Testis (tissue), 2 donors: ENCODE measurements at regions not wholly inside any gene's neighbourhood (a gene's known extent, or its start where the extent isn't known, plus 50 kb on each side); places are given as distances from the start of the nearest gene placed in this dataset.

Experiments used
- DNase-seq: peaks from one replicate; pipeline ENCODE4 v3.0.0-alpha.2; 2019
- H3K27ac ChIP-seq, 2 donors: fragments of 200-600 bp; sonication (generic); one replicate each; pipeline ENCODE4 v1.5.1; 2019
- H3K27me3 ChIP-seq: fragments of 200-600 bp; sonication (generic); one replicate; pipeline ENCODE4 v1.5.1; 2019
- H3K36me3 ChIP-seq: fragments of 200-600 bp; sonication (generic); one replicate; pipeline ENCODE4 v1.5.1; 2017; ENCODE audit warnings: low read depth; ENCODE audit errors: missing control alignments
- H3K4me1 ChIP-seq: fragments of 200-600 bp; sonication (generic); one replicate; pipeline ENCODE4 v1.5.1; 2019
- H3K4me3 ChIP-seq, 2 donors: fragments of 200-600 bp; sonication (generic); one replicate each; pipeline ENCODE4 v1.5.1; 2017 to 2019
- H3K9me3 ChIP-seq: fragments of 200-600 bp; sonication (generic); one replicate; pipeline ENCODE4 v1.5.1; 2017
- POLR2A ChIP-seq: fragments of 450-650 bp; IDR thresholded peaks from one replicate; pipeline ENCODE4 v1.6.1; 2017; ENCODE audit warnings: antibody characterized with exemption, mild to moderate bottlenecking, moderate library complexity
- WGBS, 2 donors: methylation state at CpG; one replicate each; pipeline ENCODE4 v1.1.5; 2018; 5-methylcytosine and 5-hydroxymethylcytosine counted together
- intact Hi-C: fragments of 100-400 bp; cut with DNase I; formaldehyde crosslinking; loops from one replicate; pipeline ENCODE4 v1.15.1; 2023; ENCODE audit warnings: low total_unique reads
- TF ChIP-seq, protein P1 (sequence below), 3 experiments: fragments of 450-650 bp in 2 of 3; fragments of 200-600 bp in 1 of 3; sonication (generic) in 1 of 3; IDR thresholded peaks; one replicate each; pipeline ENCODE4 v1.5.1; 2016 to 2019; ENCODE audit warnings: antibody characterized with exemption in 3 of 3, mild to moderate bottlenecking in 2 of 3, moderate library complexity in 1 of 3

DNA sequence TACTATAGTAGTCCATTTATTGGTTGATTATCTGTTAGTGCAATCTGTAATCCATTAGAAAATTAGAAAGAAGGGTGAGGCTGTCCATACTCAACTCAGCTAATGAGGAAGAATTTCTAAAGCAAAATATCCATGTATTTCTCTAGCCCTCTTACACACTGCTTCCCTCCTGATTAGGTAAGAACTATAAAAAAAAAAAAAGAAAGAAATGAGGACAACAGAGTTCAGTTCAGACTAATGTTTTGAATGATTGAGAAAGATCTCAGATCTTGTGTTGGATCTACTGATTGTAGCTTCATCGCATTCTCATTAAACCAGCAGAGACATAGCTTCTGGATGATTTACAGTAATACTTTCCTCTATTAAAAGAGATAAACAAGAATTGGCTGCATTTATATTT is 233.3 kb downstream of the KLF5 start:
- intact Hi-C loops, result no loop called here
- H3K9me3 ChIP-seq, result no peaks in the 10 kb centered on the region
- no peak overlapping the region for H3K27ac ChIP-seq
- no peak for DNase-seq
- H3K36me3 ChIP-seq, result no peaks in the 10 kb centered on the region
- TF ChIP-seq, protein P1, sequence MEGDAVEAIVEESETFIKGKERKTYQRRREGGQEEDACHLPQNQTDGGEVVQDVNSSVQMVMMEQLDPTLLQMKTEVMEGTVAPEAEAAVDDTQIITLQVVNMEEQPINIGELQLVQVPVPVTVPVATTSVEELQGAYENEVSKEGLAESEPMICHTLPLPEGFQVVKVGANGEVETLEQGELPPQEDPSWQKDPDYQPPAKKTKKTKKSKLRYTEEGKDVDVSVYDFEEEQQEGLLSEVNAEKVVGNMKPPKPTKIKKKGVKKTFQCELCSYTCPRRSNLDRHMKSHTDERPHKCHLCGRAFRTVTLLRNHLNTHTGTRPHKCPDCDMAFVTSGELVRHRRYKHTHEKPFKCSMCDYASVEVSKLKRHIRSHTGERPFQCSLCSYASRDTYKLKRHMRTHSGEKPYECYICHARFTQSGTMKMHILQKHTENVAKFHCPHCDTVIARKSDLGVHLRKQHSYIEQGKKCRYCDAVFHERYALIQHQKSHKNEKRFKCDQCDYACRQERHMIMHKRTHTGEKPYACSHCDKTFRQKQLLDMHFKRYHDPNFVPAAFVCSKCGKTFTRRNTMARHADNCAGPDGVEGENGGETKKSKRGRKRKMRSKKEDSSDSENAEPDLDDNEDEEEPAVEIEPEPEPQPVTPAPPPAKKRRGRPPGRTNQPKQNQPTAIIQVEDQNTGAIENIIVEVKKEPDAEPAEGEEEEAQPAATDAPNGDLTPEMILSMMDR (IDR thresholded peaks at IDR 0.05), result no peak
- no peak overlapping the region for H3K4me3 ChIP-seq
- WGBS, 2 donors, result 90 to 95% methylated on average over 1 of the region's 1 CpG
- H3K4me1 ChIP-seq, result no peaks in the 10 kb centered on the region
- no peaks in the 10 kb centered on the region for H3K27me3 ChIP-seq

DNA sequence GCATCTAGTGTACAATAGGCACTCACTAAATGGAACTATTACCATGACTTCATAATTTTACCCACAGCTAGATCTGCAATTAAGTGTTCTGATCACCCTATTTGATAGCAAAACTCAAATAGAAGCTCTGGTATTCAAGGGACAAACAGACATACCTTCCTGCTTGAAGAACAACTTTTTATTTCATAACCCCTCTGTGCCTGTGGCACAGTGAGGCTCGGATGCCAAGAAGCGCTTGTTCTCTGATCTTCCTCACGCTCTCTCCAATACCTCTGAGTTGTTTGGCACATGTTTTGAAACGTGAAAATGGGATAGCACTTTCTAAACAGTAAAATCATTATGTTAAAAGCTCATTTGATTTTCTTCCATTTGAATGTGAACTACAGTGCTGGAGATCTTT is 232.0 kb downstream of the KLF5 start:
- TF ChIP-seq, protein P1 (IDR thresholded peaks at IDR 0.05), result no peak
- no peak for TF ChIP-seq POLR2A
- no peaks in the 10 kb centered on the region for H3K9me3 ChIP-seq
- WGBS, 2 donors, result 74 to 76% methylated on average over 4 of the region's 4 CpGs

DNA sequence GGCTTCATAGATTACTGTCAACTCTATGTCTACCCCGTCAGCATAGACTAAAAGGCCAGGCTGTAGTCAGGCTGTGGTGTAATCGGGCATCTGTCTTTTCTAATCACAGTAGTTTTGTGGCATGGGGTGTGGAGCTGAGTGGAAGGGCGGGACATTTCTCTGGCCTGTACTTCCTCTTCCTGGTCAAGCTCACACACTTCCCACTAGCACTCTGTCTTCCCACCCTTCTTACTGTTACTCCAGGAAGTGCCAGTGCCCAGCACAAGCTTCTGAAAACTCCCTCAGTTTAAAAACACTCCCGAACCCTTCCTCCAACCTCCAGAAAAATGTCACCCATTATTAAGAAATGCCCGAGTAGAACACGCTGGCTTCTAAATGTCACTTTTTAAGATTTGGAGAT is 229.8 kb downstream of the KLF5 start:
- Histone ChIP-seq H3K4me3 (no peak overlapping the region), H3K4me1 (no peaks in the 10 kb centered on the region), H3K27me3 (no peaks in the 10 kb centered on the region), H3K36me3 (no peaks in the 10 kb centered on the region), H3K27ac (no peak overlapping the region), H3K9me3 (no peaks in the 10 kb centered on the region)
- no peak for DNase-seq
- 88 to 94% methylated on average over 6 of the region's 6 CpGs for WGBS, 2 donors
- TF ChIP-seq, protein P1 (IDR thresholded peaks at IDR 0.05), result no peak
- TF ChIP-seq POLR2A, result no peak
- intact Hi-C loops, result no loop called here

More for the DNA sequence above, 232.0 kb downstream of the KLF5 start:
- H3K27me3 ChIP-seq, result no peaks in the 10 kb centered on the region
- intact Hi-C loops, result no loop called here
- no peak overlapping the region for H3K27ac ChIP-seq
- no peak for DNase-seq
- no peak overlapping the region for H3K4me3 ChIP-seq
- H3K4me1 ChIP-seq, result no peaks in the 10 kb centered on the region
- no peaks in the 10 kb centered on the region for H3K36me3 ChIP-seq

DNA sequence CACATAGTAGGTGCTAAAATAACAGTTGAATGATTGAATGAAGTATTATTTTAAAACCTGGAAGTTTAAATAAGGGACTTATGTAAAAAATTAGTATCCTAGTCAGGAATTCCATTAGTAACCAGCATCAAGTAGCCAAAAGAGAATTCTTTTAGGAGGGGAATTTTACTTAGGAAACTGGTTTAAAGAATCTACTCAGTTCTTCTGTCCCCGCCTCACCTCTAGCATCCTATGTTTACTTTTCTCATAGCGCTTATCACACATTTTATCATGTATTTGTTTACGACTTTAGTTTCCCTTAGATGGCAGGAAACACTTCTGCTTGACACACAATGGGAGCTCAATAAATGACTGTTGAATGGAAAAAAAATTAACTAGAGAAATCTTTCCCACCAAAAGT is 229.0 kb downstream of the KLF5 start:
- Histone ChIP-seq H3K27ac (no peak overlapping the region), H3K9me3 (no peaks in the 10 kb centered on the region), H3K27me3 (no peaks in the 10 kb centered on the region), H3K4me1 (no peaks in the 10 kb centered on the region), H3K4me3 (no peak overlapping the region), H3K36me3 (no peaks in the 10 kb centered on the region)
- no peak for TF ChIP-seq POLR2A
- TF ChIP-seq, protein P1 (IDR thresholded peaks at IDR 0.05), result no peak
- WGBS, 2 donors, result 91% methylated on average over 3 of the region's 3 CpGs
- intact Hi-C loops, result no loop called here
- DNase-seq, result no peak

DNA sequence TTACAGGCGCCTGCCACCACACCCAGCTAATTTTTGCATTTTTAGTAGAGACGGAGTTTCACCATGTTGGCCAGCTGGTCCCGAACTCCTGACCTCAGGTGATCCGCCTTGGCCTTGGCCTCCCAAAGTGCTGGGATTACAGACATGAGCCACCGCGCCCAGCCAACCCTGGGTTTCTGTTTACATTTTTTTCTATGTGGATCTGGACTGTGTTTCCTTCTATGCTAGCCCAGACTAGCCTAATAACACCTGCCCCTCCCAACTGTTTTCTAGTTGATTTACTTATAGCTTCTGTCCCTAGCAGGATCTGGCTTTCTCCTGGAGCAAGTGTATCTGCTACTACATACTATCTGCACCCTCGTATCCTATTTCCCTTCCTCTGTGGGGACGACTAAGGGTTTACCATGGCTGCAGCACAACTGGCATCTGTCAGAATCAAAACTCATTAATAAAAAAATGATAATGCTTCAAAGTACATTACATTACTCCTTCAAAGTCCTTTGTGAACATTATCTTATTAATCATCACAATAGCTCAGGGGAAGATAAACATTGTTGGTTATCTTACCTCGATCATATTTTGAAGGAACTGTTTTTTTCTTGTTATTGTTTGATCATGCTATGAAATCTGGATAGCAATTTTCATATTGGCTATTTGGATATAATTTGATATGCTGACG is 228.3 kb downstream of the KLF5 start:
- WGBS, 2 donors, result 91 to 93% methylated on average over 10 of the region's 10 CpGs
- no peak for DNase-seq
- Histone ChIP-seq H3K27ac (no peak overlapping the region), H3K36me3 (no peaks in the 10 kb centered on the region), H3K27me3 (no peaks in the 10 kb centered on the region), H3K4me3 (no peak overlapping the region), H3K9me3 (no peaks in the 10 kb centered on the region), H3K4me1 (no peaks in the 10 kb centered on the region)
- no peak for TF ChIP-seq POLR2A
- TF ChIP-seq, protein P1 (IDR thresholded peaks at IDR 0.05), result no peak
- intact Hi-C loops, result no loop called here
